ENCODE measurements at regions not wholly inside any gene's neighbourhood (a gene's known extent, or its start where the extent isn't known, plus 50 kb on each side); places are given as distances from the start of the nearest gene placed in this dataset.

GRCh38 chr14:65339866-65340265 is 72.7 kb upstream of the FUT8 start:
- intact Hi-C loops (cut with micrococcal nuclease): loop anchor here (5.0 kb wide), 1 partner anchor 1902 kb away; the partner anchor contains the start of gene PALS1

GRCh38 chr14:65344011-65344410 is 68.5 kb upstream of the FUT8 start:
- intact Hi-C loops (cut with micrococcal nuclease): no loop called here

GRCh38 chr14:65345266-65345665 is 67.3 kb upstream of the FUT8 start:
- intact Hi-C loops (cut with micrococcal nuclease): no loop called here

GRCh38 chr14:65346474-65346873 is 66.1 kb upstream of the FUT8 start:
- intact Hi-C loops (cut with micrococcal nuclease): no loop called here

GRCh38 chr14:65346895-65347294 is 65.6 kb upstream of the FUT8 start:
- intact Hi-C loops (cut with micrococcal nuclease): no loop called here

GRCh38 chr14:65348137-65348536 is 64.4 kb upstream of the FUT8 start:
- intact Hi-C loops (cut with micrococcal nuclease): no loop called here

- intact Hi-C loops (cut with micrococcal nuclease): no loop called here
These were observed 63.4 kb upstream of the FUT8 start for GRCh38 chr14:65349100-65349499.

- intact Hi-C loops (cut with micrococcal nuclease): no loop called here
These were observed 60.9 kb upstream of the FUT8 start for GRCh38 chr14:65351493-65352194.

- intact Hi-C loops (cut with micrococcal nuclease): no loop called here
These were observed 59.5 kb upstream of the FUT8 start for GRCh38 chr14:65352964-65353530.

GRCh38 chr14:65354131-65354530 is 58.4 kb upstream of the FUT8 start:
- intact Hi-C loops (cut with micrococcal nuclease): no loop called here

- intact Hi-C loops (cut with micrococcal nuclease): loop anchor here (5.0 kb wide), 1 partner anchor 58 kb away; the partner anchor contains the start of gene FUT8
These were observed 57.8 kb upstream of the FUT8 start for GRCh38 chr14:65354715-65355114.

- intact Hi-C loops (cut with micrococcal nuclease): loop anchor here (2.0 to 5.0 kb wide), 2 partner anchors 20 to 56 kb away; partner anchors contain the start of gene FUT8
These were observed 56.1 kb upstream of the FUT8 start for GRCh38 chr14:65356327-65356836.

GRCh38 chr14:65357113-65357512 is 55.4 kb upstream of the FUT8 start:
- intact Hi-C loops (cut with micrococcal nuclease): loop anchor here (1.0 to 5.0 kb wide), 3 partner anchors 20 to 74 kb away; partner anchors contain the start of gene FUT8

- intact Hi-C loops (cut with micrococcal nuclease): loop anchor here (1.0 to 5.0 kb wide), 4 partner anchors 21 to 193 kb away; partner anchors contain the start of gene FUT8
These were observed 54.8 kb upstream of the FUT8 start for GRCh38 chr14:65357689-65358088.

- intact Hi-C loops (cut with micrococcal nuclease): loop anchor here (1.0 to 5.0 kb wide), 4 partner anchors 53 to 195 kb away; partner anchors contain the start of gene FUT8
These were observed 53.0 kb upstream of the FUT8 start for GRCh38 chr14:65359503-65359902.

- intact Hi-C loops (cut with micrococcal nuclease): no loop called here
These were observed 52.3 kb upstream of the FUT8 start for GRCh38 chr14:65360144-65360784.

- intact Hi-C loops (cut with micrococcal nuclease): no loop called here
These were observed 50.6 kb upstream of the FUT8 start for GRCh38 chr14:65361920-65362319.

All from T-helper 1 cell treated with Interleukin-12 subunit alpha and Interleukin-12 subunit beta and Interleukin-4 antibody, amounts not matched to agents 30 ng/mL and 1 ng/mL, for 36 hours (primary cell).